ENCODE measurements at regions not wholly inside any gene's neighbourhood (a gene's known extent, or its start where the extent isn't known, plus 50 kb on each side); places are given as distances from the start of the nearest gene placed in this dataset.

- no peak for DNase-seq
Observed at GRCh38 chr5:116856271-116856670, 281.6 kb upstream of the SEMA6A start.

GRCh38 chr5:116853992-116854391 lies 279.4 kb upstream of the SEMA6A start:
- DNase-seq = no peak

GRCh38 chr5:116848954-116849581 lies 274.4 kb upstream of the SEMA6A start:
- no peak for DNase-seq

- DNase-seq = no peak
Observed at GRCh38 chr5:116847960-116848359, 273.3 kb upstream of the SEMA6A start.

- no peak for DNase-seq
Observed at GRCh38 chr5:116844015-116844414, 269.4 kb upstream of the SEMA6A start.

GRCh38 chr5:116842514-116842961 lies 267.9 kb upstream of the SEMA6A start:
- DNase-seq = no peak

GRCh38 chr5:116841734-116842133 lies 267.1 kb upstream of the SEMA6A start:
- DNase-seq = no peak

GRCh38 chr5:116838011-116838536 lies 263.5 kb upstream of the SEMA6A start:
- no peak for DNase-seq

GRCh38 chr5:116834796-116835515 lies 260.3 kb upstream of the SEMA6A start:
- no peak for DNase-seq

GRCh38 chr5:116830079-116830478 lies 255.5 kb upstream of the SEMA6A start:
- DNase-seq = no peak

GRCh38 chr5:116827078-116827477 lies 252.5 kb upstream of the SEMA6A start:
- DNase-seq = no peak

GRCh38 chr5:116825486-116825885 lies 250.9 kb upstream of the SEMA6A start:
- no peak for DNase-seq

GRCh38 chr5:116824751-116825438 lies 250.3 kb upstream of the SEMA6A start:
- no peak for DNase-seq

GRCh38 chr5:116814626-116815385 lies 240.2 kb upstream of the SEMA6A start:
- DNase-seq = no peak

GRCh38 chr5:116813906-116814305 lies 239.3 kb upstream of the SEMA6A start:
- DNase-seq = no peak

GRCh38 chr5:116813356-116813755 lies 238.7 kb upstream of the SEMA6A start:
- no peak for DNase-seq

- DNase-seq = no peak
Observed at GRCh38 chr5:116810951-116811350, 236.3 kb upstream of the SEMA6A start.

- no peak for DNase-seq
Observed at GRCh38 chr5:116806836-116807235, 232.2 kb upstream of the SEMA6A start.

GRCh38 chr5:116799401-116799800 lies 224.8 kb upstream of the SEMA6A start:
- no peak for DNase-seq

- DNase-seq = no peak
Observed at GRCh38 chr5:116795189-116795588, 220.6 kb upstream of the SEMA6A start.

- no peak for DNase-seq
Observed at GRCh38 chr5:116789522-116789921, 214.9 kb upstream of the SEMA6A start.

- no peak for DNase-seq
Observed at GRCh38 chr5:116788851-116789403, 214.3 kb upstream of the SEMA6A start.

GRCh38 chr5:116787570-116787969 lies 212.9 kb upstream of the SEMA6A start:
- DNase-seq = no peak
